ENCODE measurements at regions not wholly inside any gene's neighbourhood (a gene's known extent, or its start where the extent isn't known, plus 50 kb on each side); places are given as distances from the start of the nearest gene placed in this dataset.

- DNase-seq, result no peak
Observed at GRCh38 chr9:73682789-73683188, 531.1 kb downstream of the ANXA1 start.

DNA sequence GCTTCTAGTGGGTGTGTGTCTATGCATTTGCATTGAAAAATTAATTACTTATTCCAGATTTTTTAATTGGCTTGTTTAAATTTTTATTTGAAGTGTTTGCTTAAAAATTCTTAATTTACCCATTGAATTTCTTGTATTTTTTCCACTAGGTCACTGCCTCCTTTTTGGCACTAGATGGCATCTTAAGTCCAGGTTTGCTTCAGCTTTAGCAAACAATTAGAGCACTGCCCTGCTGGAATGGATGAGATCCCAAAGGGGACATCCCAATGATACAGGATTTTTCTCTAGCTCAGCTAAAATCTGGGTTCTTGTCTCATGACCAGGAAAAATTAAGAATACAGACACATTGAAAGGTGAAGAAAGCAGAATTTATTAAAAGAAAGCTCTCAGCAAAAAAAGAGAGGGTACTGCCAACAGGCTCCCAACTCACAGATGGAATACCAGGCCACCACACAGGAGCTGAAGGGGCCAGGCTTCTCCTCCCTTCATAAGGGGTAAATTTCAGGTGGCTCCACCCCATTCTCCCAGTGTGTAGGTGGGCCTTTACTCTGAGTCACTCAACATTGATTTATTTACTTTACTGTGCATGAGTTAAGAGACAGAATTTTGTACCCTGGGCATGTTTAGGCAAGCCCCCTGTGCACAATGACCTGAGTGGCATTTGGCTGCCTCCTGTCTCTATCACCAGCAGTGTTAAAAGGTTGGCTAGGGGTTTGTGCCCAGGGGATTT is 532.4 kb downstream of the ANXA1 start:
- peak; percentile 31 for DNase-seq

DNA sequence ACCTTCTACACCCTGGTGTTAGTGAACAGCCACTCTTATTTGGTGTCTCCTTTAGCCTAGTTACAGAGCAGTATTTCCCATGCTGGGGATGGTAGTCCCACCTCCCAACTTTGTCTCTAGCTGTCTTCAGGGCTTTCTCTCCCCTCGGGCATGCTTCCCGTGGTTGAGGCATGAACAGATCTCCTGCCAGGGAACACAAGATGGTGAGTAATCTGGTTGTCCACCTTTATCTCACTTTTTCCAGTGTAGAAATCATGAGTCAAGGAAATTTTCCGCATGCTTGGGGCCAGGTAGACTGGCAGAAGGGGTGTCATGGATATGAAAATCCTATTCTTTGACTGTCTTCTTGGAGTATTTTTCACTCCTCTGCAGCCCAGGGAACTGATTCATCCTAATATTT is 532.9 kb downstream of the ANXA1 start:
- DNase-seq, result no peak

- DNase-seq, result no peak
Observed at GRCh38 chr9:73685786-73686185, 534.1 kb downstream of the ANXA1 start.

DNA sequence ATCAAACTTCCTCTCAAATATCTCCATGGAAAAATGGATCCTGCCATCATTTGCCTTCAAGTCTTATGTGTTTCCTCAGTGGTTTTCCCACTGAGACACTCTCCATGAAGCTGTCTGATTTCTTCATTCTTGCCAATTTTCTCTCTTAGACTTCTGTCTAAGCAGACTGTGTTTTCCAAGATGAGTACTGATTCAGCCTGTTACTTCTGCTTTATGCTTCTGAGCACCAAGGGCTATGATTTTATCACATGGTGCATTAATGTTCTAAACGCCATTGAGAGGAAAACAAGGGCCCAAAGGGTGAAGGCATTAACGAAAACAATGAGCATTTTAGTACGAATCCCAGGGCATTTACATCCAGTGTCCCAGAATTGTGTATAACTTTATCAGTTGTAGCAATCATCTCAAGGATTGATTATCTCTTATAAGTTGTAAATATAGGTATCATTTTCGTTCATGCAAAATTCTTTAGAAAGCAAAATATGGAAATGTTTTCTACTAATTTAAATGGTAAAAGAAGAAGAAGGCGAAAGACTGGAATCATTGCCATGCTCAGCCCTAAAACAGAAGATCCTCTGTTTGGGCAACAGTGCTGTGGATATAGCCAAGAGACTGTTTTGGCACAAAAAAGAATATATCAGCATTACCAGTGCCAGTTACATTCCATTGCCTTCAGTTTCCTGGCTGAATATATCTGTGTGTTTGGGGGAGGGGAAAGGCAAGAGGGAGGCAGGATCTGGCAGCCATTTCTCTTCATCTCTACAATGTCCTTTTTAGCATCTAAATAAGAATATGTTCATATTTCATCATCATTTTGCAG is 537.6 kb downstream of the ANXA1 start:
- DNase-seq, result no peak

GRCh38 chr9:73701415-73702057 is 549.9 kb downstream of the ANXA1 start:
- DNase-seq, result no peak

GRCh38 chr9:73714294-73714693 is 562.6 kb downstream of the ANXA1 start:
- no peak for DNase-seq

DNA sequence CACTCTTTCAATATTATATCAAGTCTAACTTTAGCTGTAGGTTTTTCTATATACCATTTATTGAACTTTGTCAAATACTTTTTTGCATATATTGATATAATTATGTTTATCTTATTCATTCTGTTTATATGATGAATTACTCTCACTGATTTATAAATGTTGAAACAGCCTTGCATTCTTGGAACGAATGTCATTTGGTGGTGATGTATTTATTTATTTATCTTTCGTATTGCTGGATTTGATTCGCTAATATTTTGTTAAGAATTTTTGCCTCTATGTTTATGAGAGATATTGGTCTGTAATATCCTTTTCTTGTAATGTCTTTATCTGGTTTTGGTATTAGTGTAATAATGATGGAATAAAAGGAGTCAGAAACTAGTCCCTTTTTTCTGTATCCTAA is 563.9 kb downstream of the ANXA1 start:
- no peak for DNase-seq

DNA sequence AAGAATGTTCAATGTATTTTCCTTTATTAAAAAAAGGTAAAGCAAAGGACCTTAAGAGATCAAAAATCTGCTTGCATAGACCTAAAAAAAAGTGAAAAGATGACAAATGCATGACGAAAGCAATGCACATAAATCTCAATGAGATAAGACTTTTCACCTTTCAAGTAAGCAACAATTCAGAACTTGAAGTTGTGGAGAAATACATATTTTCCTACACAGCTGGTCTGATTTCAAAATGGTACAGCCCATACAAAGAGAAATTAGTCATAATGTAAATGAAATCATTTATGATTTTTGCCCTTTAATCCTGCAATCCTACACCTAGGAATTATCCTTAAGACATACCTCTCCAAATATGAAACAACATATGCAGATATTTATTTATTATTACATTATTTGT is 568.0 kb downstream of the ANXA1 start:
- no peak for DNase-seq

DNA sequence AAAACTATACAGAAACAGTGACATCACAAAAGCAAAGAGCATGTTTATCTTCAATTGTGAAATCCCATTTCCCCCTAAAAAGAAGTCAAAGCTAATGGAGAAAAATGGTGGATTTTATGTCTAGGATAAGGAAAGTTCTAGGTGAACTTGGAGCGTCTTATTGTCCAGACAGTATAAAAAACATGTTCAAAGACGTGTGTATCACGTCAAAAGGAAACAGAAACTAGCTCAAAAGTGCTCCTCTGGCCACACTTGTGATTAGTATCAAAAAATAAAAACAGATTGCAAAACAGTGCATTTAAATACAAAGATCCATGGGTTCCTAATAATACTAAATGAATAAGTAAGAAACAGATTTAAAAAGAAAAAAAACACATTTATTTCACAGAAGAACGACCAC is 568.9 kb downstream of the ANXA1 start:
- DNase-seq, result no peak

DNA sequence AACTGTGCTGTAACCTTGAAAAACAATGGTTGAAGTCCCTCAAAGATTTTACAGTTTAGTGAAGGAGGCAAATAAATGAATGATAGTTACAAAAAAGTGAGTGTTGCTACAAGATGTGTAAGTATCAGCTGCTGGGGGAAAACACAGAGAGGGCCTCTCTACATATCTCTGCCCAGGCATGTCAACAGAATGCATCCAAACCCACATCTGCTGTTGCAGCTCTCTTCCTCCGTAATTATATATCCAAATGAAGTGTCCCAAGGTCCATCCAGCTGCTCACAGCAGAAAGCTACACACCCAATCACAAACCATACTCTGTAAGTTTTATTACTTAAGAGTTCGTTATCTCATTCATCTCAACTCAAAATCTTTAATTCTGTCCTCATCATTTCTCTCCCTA is 584.6 kb downstream of the ANXA1 start:
- no peak for DNase-seq

- DNase-seq, result no peak
Observed at GRCh38 chr9:73738741-73739530, 587.3 kb downstream of the ANXA1 start.

DNA sequence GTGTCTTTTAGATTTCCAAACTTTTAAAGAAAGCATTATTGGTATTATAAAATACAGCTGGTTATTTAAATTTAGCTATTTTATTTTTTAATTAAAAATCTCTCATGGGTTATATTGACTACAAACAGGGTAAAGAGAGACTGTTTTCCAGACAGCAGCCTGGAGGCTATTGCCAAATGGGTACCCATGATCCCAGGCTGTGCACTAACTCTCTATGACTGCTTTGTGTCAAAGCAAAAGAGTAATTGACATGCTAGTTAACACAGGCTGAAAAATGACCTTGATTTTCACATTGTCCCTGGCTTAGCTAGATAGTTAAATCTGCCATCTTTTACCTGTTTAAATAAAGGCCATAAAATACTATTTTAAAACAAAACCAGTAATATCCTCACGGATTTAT is 589.7 kb downstream of the ANXA1 start:
- no peak for DNase-seq

- no peak for DNase-seq
Observed at GRCh38 chr9:73742412-73742811, 590.7 kb downstream of the ANXA1 start.

DNA sequence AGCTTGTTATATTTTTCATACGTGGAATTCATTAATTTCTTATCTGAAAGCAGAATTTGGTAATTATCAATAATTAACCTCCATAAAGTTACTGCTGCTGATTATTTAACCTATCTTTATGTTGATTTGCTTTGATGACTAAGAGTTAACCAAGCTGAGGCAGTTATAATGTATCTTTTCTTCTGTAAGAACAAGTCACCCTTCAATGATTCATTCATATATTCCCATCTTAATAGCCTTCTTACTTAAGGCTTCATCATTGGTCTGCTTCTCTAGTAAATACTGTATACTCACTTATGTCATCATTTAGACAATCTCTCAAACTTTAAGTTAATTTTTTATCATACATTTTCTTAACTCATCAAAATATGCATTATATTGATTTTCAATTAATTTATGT is 592.2 kb downstream of the ANXA1 start:
- DNase-seq, result no peak

DNA sequence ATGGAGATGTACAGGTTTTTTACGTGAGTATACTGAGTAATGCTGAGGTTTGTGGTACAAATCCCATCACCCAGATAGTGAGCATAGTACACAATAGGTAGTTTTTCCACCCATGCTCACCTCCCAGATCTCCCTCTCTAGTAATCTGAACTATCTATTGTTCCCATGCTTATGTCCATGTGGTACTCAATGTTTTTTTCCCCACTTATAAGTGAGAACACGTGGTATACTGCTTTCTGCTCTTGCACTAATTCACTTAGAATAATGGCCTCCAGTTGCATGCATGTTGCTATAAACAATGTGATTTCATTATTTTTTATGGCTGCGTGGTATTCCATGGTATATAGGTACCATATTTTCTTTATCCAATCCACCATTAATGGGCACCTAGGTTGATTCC is 593.9 kb downstream of the ANXA1 start:
- no peak for DNase-seq

DNA sequence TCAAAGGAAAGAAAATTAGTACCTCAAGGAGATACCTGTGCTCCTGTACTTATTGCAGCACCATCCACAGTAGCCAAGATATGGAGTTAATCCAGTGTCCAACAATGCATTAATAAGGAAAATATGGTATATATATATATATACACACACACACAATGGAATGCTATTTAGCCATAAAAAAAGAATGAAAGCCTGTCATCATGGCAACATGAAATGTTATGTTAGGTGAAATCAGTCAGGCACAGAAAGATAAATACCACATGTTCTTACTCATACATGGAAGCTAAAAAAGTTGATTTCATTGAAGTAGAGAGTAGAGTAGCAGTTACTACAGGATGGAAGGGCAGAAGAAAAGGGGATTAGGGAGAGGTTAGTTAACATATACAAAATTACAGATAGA is 601.5 kb downstream of the ANXA1 start:
- peak; percentile 6 for DNase-seq

GRCh38 chr9:73761905-73762304 is 610.2 kb downstream of the ANXA1 start:
- no peak for DNase-seq

GRCh38 chr9:73773896-73774295 is 622.2 kb downstream of the ANXA1 start:
- DNase-seq, result no peak

DNA sequence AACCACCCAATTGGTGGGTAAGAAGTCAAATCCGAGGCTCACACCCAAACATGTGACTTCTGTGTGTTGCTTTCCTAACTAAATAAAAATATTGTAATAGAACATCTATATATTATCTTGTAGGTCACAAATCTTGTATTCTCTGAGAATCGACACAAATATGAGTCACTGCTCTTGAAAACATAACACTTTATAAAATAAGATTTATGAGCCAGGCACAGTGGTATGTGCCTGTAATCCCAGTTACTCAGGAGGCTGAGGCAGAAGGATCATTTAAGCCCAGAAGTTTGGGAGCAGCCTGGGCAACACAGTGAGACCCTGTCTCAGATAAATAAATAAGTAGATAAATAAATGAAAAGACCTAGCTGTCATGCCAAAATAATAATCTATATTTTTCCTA is 624.1 kb downstream of the ANXA1 start:
- no peak for DNase-seq

- peak; percentile 68 for DNase-seq
Observed at GRCh38 chr9:73780916-73781315, 629.3 kb downstream of the ANXA1 start.

DNA sequence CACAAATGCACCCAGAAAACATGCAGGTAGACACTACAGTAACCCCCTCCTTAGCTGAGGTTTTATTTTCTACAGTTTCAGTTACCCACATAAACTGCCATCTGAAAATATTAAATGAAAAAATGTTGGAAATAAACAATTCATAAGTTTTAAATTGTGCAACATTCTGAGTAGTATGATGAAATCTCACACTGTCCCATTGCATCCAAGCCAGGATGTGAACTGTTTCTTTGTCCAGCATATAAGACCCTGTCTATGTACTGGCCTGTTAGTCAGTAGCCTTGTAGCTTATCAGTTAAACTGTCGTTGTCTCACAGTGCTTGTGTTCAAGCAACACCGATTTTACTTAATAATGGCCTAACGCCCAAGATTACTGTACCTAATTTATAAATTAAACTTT is 630.5 kb downstream of the ANXA1 start:
- DNase-seq, result peak; percentile 1

DNA sequence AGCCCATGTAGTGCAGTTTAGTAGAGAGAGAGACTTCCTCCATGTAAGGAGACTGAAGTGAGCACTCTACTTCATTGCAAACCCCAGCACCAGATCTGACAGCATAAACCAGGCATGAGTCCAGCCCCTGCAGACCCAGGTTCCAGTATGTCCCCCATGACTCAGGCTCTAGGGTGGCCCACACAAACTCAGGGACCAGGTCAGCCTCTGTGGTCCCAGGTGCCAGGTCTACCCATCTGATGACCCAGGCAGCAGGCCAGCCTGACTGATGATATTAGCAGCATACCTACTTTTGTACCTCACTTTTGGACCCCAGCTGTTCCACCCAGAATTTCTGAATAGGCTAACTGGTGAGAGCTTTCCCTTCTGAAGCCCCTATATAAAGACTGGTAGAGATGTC is 647.8 kb downstream of the ANXA1 start:
- no peak for DNase-seq
